NCI-H82 (cell line): ENCODE measurements at regions not wholly inside any gene's neighbourhood (a gene's known extent, or its start where the extent isn't known, plus 50 kb on each side); places are given as distances from the start of the nearest gene placed in this dataset.
A peak's percentile ranks its signal among the peaks of the same experiment; 100 is the strongest.

Source experiments
- DNase-seq: peaks from one replicate; lab custom pipeline; 2025; lab: John Stamatoyannopoulos, UW

- DNase-seq, result no peak
These were observed 1534.6 kb upstream of the MIR17HG start for GRCh38 chr13:89812856-89813255.

- no peak for DNase-seq
These were observed 1531.1 kb upstream of the MIR17HG start for GRCh38 chr13:89816404-89816803.

GRCh38 chr13:89822467-89822866, 1525.0 kb upstream of the MIR17HG start:
- peak; percentile 6 for DNase-seq

- peak; percentile 43 for DNase-seq
These were observed 1519.9 kb upstream of the MIR17HG start for GRCh38 chr13:89827552-89827951.

GRCh38 chr13:89828506-89828905, 1519.0 kb upstream of the MIR17HG start:
- no peak for DNase-seq

GRCh38 chr13:89831157-89831556, 1516.3 kb upstream of the MIR17HG start:
- no peak for DNase-seq

- DNase-seq, result no peak
These were observed 1514.7 kb upstream of the MIR17HG start for GRCh38 chr13:89832827-89833226.

GRCh38 chr13:89843621-89844020, 1503.9 kb upstream of the MIR17HG start:
- no peak for DNase-seq

GRCh38 chr13:89845874-89846273, 1501.6 kb upstream of the MIR17HG start:
- DNase-seq, result no peak

- DNase-seq, result no peak
These were observed 1500.4 kb upstream of the MIR17HG start for GRCh38 chr13:89846926-89847585.

- DNase-seq, result peak; percentile 15
These were observed 1494.9 kb upstream of the MIR17HG start for GRCh38 chr13:89852570-89852969.

- peak; percentile 85 for DNase-seq
These were observed 1491.0 kb upstream of the MIR17HG start for GRCh38 chr13:89856512-89856911.

GRCh38 chr13:89857502-89857901, 1490.0 kb upstream of the MIR17HG start:
- DNase-seq, result no peak

GRCh38 chr13:89862011-89862690, 1485.3 kb upstream of the MIR17HG start:
- DNase-seq, result no peak

GRCh38 chr13:89862691-89863036, 1484.8 kb upstream of the MIR17HG start:
- DNase-seq, result no peak

- no peak for DNase-seq
These were observed 1482.1 kb upstream of the MIR17HG start for GRCh38 chr13:89865164-89866064.

- no peak for DNase-seq
These were observed 1478.2 kb upstream of the MIR17HG start for GRCh38 chr13:89869312-89869711.

- no peak for DNase-seq
These were observed 1468.6 kb upstream of the MIR17HG start for GRCh38 chr13:89878904-89879303.

GRCh38 chr13:89880201-89880600, 1467.3 kb upstream of the MIR17HG start:
- no peak for DNase-seq

- DNase-seq, result no peak
These were observed 1463.5 kb upstream of the MIR17HG start for GRCh38 chr13:89883893-89884448.

GRCh38 chr13:89890806-89891205, 1456.7 kb upstream of the MIR17HG start:
- DNase-seq, result no peak

- no peak for DNase-seq
These were observed 1456.1 kb upstream of the MIR17HG start for GRCh38 chr13:89891416-89891815.

GRCh38 chr13:89897681-89898080, 1449.8 kb upstream of the MIR17HG start:
- no peak for DNase-seq
